Stimulated activated CD4-positive, alpha-beta T cell treated with anti-CD3 and anti-CD28 coated beads, TNF-alpha, amount 100 ng/mL, for 1 hour (primary cell): ENCODE measurements at regions not wholly inside any gene's neighbourhood (a gene's known extent, or its start where the extent isn't known, plus 50 kb on each side); places are given as distances from the start of the nearest gene placed in this dataset.

ENCODE experiments used
- DNase-seq, 3 donors: peaks; one replicate each; pipeline ENCODE4 v3.0.0-alpha.2; 2020; ENCODE audit warnings: low read depth in 3 of 3, low spot score in 1 of 3

DNA sequence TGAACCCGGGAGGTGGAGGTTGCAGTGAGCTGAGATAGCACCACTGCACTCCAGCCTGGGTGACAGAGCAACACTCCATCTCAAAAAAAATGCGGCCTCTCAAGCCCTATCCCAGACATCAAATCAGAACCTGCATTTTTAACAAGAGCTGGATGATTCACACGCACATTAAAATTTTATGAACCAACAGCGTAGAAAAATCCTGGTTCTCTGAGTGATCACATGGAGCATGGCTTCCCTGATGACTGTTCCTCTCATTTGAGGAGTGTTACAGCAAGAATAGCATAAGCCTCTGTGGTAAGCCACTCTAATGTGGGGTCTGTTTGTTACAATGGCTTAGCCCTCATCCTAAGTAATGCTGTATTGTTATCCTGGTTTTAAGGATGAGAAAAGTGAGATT lies 163.6 kb downstream of the BRMS1L start:
- DNase-seq: no peak

DNA sequence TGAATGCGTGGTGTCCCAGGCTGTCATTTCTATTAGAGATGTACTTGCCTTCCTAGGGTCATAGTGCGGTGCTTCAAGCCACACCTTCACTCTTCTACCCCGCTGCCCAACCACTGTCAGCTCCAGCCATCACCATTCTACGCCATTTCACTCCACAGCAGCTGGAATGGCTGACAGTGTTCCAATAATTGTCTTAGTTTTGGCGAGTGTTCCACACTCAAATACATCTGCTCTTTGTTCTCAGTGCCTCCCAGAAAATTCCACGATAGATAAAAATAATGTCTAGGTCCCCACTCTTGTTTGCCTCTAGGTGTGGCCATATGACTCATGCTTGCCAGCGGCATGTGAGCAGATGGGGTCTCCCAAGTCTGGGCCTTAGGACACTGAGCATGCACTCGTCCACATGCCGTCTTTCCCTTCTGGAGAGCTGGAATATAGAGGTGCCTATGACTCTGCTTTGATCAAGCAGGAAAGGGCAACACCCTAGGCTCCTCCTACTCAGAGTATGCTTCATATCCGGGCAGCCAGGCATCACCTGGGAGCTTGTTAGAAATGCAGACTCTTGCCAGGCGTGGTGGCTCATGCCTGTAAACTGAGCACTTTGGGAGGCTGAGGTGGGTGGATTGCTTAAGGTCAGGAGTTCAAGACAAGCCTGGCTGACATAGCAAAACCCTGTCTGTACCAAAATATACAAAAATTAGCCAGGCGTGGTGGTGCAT lies 163.0 kb downstream of the BRMS1L start:
- no peak for DNase-seq

- DNase-seq: no peak
Observed at GRCh38 chr14:35988550-35988949, 162.4 kb downstream of the BRMS1L start.

GRCh38 chr14:35987731-35988130 lies 161.6 kb downstream of the BRMS1L start:
- no peak for DNase-seq

DNA sequence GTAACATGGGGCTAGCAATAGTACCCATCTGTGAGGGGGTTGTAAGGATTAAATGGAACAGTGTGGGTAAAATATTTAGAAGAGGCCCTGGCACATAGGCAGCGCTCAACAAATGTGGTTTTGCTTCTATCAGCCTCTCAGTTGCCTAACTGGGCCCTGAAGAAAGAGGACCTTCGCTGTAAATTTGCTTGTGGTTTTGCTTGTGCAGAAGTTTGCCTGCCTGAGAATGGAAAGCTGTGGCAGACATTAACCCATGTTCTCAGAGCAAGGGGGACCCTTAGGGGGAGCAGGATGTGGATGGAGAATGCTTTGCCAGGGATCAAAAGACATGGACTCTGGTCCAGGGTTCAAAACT lies 160.1 kb downstream of the BRMS1L start:
- DNase-seq: no peak

GRCh38 chr14:35985474-35986218 lies 159.5 kb downstream of the BRMS1L start:
- no peak for DNase-seq

GRCh38 chr14:35979531-35979930 lies 153.4 kb downstream of the BRMS1L start:
- no peak for DNase-seq

DNA sequence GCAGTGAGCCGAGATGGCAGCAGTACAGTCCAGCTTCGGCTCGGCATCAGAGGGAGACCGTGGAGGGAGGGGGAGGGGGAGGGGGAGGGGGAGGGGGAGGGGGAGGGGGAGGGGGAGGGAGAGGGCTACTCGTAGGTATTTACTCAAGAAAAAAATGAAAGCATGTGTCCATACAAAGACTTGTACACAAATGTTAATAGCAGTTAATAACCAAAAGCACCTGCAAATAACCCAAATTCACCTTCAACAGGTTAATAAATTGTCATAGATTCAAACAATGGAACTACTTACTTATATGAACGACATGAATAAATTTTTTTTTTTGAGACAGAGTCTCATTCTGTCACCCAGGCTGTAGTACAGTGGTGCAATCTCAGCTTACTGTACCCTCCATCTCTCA lies 152.4 kb downstream of the BRMS1L start:
- no peak for DNase-seq

- DNase-seq: no peak
Observed at GRCh38 chr14:35975814-35976213, 149.7 kb downstream of the BRMS1L start.

- no peak for DNase-seq
Observed at GRCh38 chr14:35973770-35974169, 147.6 kb downstream of the BRMS1L start.

DNA sequence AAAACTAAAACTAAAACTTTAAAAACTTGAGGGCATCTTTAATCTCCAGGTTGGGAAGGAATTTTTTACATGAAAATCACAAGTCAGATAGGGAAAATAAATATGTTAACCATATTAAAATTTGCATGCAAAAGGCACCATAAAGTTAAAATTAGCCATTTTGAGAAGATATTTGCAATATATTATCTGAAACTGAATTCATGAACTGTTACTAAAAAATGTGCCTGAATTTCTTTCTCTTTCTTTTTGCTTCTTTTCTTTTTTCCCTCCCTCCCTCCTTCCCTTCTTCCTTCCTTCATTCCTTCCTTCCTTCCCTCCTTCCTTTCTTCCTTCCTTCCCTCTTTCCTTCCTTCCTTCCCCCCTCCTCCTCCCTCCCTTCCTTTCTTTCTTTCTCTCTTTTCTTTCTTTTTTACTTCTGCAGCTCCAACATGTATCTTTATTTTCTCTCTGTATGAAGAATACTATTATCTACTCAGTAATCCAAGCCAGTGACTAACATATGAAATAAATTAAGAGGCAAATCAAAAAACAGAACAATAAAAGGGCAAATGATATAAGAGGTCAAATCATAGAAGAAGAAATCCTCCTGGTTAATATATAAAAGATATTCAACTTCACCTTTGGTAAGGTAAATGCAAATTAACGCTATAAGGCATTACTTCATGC lies 146.0 kb downstream of the BRMS1L start:
- DNase-seq: no peak

- DNase-seq: no peak
Observed at GRCh38 chr14:35969310-35969709, 143.2 kb downstream of the BRMS1L start.

- DNase-seq: no peak
Observed at GRCh38 chr14:35965400-35965799, 139.3 kb downstream of the BRMS1L start.

DNA sequence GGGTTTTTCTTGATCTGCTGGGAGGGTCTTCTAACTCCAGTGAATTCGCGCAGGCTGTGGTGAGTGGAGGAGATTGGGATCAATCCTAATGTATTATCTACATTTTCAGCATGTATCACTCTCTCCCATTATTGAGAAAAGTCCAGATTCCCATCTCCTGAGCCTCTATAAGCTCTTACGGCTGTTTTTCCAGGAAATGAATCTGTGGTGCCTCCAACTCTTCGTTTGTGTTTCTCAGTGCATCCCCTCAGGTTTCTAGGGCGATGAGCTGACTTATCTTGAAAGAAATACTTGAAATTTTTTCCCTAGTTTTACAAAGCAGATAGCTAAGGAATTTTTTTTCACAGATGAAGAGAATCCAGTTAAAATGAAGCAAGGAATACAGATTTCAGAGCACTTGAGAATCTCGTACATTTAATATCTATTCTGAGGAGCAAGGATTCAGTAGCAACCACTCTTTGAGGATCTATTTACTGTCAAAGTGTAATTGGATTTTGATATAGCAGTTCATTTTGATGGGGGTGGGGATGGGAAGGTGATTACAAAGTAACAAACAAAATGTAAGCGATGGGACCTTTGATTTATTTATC lies 138.7 kb downstream of the BRMS1L start:
- no peak for DNase-seq

DNA sequence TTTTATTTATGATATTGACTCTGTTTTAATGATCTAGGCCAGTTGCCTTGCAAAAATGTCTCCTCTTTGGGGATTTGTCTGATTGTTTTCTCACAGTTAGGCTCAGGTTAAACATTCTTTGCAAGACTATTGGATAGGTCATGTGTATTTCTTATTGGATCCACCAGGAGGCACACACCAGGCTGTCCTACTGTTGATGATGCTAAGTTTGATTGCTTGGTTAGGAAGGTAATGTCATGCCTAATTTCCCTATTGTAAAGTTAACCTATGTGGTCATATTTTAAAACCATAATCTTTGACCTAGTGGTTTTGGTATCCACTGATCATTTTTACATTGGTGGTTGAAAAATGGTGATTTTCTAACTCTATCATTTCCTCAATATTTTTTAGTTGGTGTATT lies 137.1 kb downstream of the BRMS1L start:
- DNase-seq: no peak

- DNase-seq: no peak
Observed at GRCh38 chr14:35961697-35962274, 135.6 kb downstream of the BRMS1L start.

DNA sequence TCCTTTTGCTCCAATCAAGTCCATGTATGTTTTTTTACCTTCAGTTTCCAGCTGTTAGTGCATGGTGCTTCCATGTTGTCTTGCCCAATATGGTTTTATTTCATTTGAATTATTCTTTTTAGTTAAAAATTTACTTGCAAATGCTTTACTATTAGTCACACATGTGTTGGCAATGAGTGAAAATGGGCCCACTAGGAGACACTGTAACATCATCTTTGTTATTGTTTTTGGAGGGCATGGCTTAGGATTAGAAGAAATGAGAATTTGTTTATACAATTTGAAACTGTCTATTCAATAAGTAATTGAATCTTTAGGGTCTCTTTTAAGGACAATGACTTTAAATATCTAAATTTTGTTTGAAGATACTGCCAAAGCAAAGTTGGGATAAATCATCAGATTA lies 133.7 kb downstream of the BRMS1L start:
- DNase-seq: no peak

- no peak for DNase-seq
Observed at GRCh38 chr14:35958499-35958898, 132.4 kb downstream of the BRMS1L start.

- DNase-seq: no peak
Observed at GRCh38 chr14:35956376-35957085, 130.4 kb downstream of the BRMS1L start.

- no peak for DNase-seq
Observed at GRCh38 chr14:35952584-35952983, 126.4 kb downstream of the BRMS1L start.

DNA sequence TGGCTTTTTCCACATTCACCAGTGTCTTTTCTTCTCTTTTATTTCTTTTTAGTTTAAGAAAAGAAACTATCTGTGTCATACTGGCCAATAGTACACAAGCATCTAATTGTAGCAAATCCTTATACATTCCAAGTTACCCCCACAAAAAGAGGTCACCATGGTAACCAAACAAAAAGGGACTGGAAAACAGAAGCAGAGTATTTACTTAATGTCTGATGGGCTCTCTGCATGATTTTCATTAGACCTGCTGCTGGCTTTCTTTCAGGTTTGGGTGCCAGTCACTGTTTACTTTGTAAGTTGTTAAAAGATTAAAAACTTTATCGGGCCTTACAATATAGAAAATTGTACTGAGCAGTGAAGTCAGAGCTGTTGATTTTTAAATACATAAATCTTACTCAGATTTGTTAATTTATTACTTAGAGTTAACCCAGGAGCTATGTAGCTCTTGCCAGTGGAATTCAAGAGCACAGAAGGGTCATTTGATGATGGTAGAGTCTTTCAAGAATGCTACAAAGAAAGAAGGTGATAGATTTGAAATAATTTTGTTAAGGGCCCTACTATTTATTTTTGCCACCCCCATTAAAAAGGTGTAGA lies 123.9 kb downstream of the BRMS1L start:
- no peak for DNase-seq
